Body of pancreas (tissue), 4 donors: ENCODE measurements at regions not wholly inside any gene's neighbourhood (a gene's known extent, or its start where the extent isn't known, plus 50 kb on each side); places are given as distances from the start of the nearest gene placed in this dataset.

ENCODE experiments used
- ATAC-seq: fragments of 150-250 bp; one replicate; pipeline ENCODE4 v1.9.1; 2016
- DNase-seq, 4 donors: peaks; one replicate each; pipeline ENCODE4 v3.0.0-alpha.2; 2019
- H3K27ac ChIP-seq, 4 donors: fragments of 200-600 bp; sonication (generic); 1 replicate in 3 of 4; 2 replicates in 1 of 4; pipeline versions ENCODE4 v1.5.1 to v1.6.1; 2016 to 2019; ENCODE audit warnings: mild to moderate bottlenecking in 1 of 4, mixed read lengths in 1 of 4, moderate library complexity in 1 of 4
- H3K27me3 ChIP-seq, 2 donors: fragments of 200-600 bp; sonication (generic); one replicate each; pipeline ENCODE4 v1.6.0; 2016; ENCODE audit warnings: mild to moderate bottlenecking in 1 of 2
- H3K36me3 ChIP-seq, 2 donors: fragments of 200-600 bp; sonication (generic); replicated peaks in 1 of 2; 2 replicates each; pipeline ENCODE4 v1.5.1; 2016; ENCODE audit warnings: low read depth in 2 of 2; ENCODE audit not compliant: insufficient read depth in 1 of 2
- H3K4me1 ChIP-seq: fragments of 200-600 bp; sonication (generic); one replicate; pipeline ENCODE4 v1.6.0; 2016
- H3K4me3 ChIP-seq, 2 donors: fragments of 200-600 bp; sonication (generic); 1 replicate in 1 of 2; 2 replicates in 1 of 2; pipeline ENCODE4 v1.5.1; 2016 to 2019
- H3K9me3 ChIP-seq, 3 donors: fragments of 200-600 bp; sonication (generic); 1 replicate in 2 of 3; 2 replicates in 1 of 3; pipeline ENCODE4 v1.5.1; 2016
- CTCF ChIP-seq, 7 experiments: fragments of 450-650 bp in 4 of 7; fragments of 200-600 bp in 3 of 7; sonication (generic) in 3 of 7; IDR thresholded peaks; one replicate each; pipeline ENCODE4 v1.5.1; 2016 to 2019; ENCODE audit warnings: antibody characterized with exemption in 7 of 7
- POLR2A ChIP-seq, 3 donors: fragments of 450-650 bp; IDR thresholded peaks; one replicate each; pipeline ENCODE4 v1.6.1; 2016; ENCODE audit warnings: antibody characterized with exemption in 3 of 3, mild to moderate bottlenecking in 2 of 3
- WGBS, 2 donors: methylation state at CpG; one replicate each; pipeline ENCODE4 v1.1.5; 2017; 5-methylcytosine and 5-hydroxymethylcytosine counted together
- intact Hi-C: fragments of 100-400 bp; cut with DNase I; formaldehyde crosslinking; loops from one replicate; pipeline ENCODE4 v1.15.1; 2023

- ATAC-seq (no peak), DNase-seq (no peak)
- H3K9me3 ChIP-seq = no peaks in the 10 kb centered on the region
- intact Hi-C loops = no loop called here
- WGBS, 2 donors = 78 to 79% methylated on average over 4 of the region's 4 CpGs
- H3K4me1 ChIP-seq = no peaks in the 10 kb centered on the region
- H3K4me3 ChIP-seq = no peak overlapping the region
- TF ChIP-seq CTCF (IDR thresholded peaks at IDR 0.05) (no peak), POLR2A (IDR thresholded peaks at IDR 0.05) (no peak)
- H3K27ac ChIP-seq = no peak overlapping the region
- no peaks in the 10 kb centered on the region for H3K36me3 ChIP-seq
- no peaks in the 10 kb centered on the region for H3K27me3 ChIP-seq
Observed at GRCh38 chr5:88487066-88487465, 218.4 kb upstream of the TMEM161B start.

- Histone ChIP-seq H3K27me3 (no peaks in the 10 kb centered on the region), H3K4me3 (no peak overlapping the region), H3K36me3 (no peaks in the 10 kb centered on the region), H3K27ac (no peak overlapping the region), H3K9me3 (no peaks in the 10 kb centered on the region), H3K4me1 (no peaks in the 10 kb centered on the region)
- DNase-seq = no peak
- ATAC-seq = no peak
- 29 to 36% methylated on average over 3 of the region's 3 CpGs for WGBS, 2 donors
- TF ChIP-seq POLR2A (IDR thresholded peaks at IDR 0.05) (no peak), CTCF (IDR thresholded peaks at IDR 0.05) (no peak)
- intact Hi-C loops = no loop called here
Observed at GRCh38 chr5:88486431-88486830, 217.8 kb upstream of the TMEM161B start.

- WGBS, 2 donors = 40 to 45% methylated on average over 1 of the region's 1 CpG
- TF ChIP-seq CTCF (IDR thresholded peaks at IDR 0.05) (no peak), POLR2A (IDR thresholded peaks at IDR 0.05) (no peak)
Observed at GRCh38 chr5:88485531-88485930, 216.9 kb upstream of the TMEM161B start.

GRCh38 chr5:88483964-88484672 lies 215.5 kb upstream of the TMEM161B start:
- no peak for DNase-seq
- 61 to 69% methylated on average over 10 of the region's 10 CpGs for WGBS, 2 donors
- intact Hi-C loops = no loop called here
- no peaks in the 10 kb centered on the region for H3K36me3 ChIP-seq
- ATAC-seq = no peak
- H3K4me1 ChIP-seq = no peaks in the 10 kb centered on the region
- no peak overlapping the region for H3K27ac ChIP-seq
- no peaks in the 10 kb centered on the region for H3K9me3 ChIP-seq
- H3K27me3 ChIP-seq = no peaks in the 10 kb centered on the region
- TF ChIP-seq POLR2A (IDR thresholded peaks at IDR 0.05) (no peak), CTCF (IDR thresholded peaks at IDR 0.05) (no peak)
- no peak overlapping the region for H3K4me3 ChIP-seq

More at GRCh38 chr5:88485531-88485930, 216.9 kb upstream of the TMEM161B start:
- Histone ChIP-seq H3K27me3 (no peaks in the 10 kb centered on the region), H3K4me3 (no peak overlapping the region), H3K9me3 (no peaks in the 10 kb centered on the region), H3K4me1 (no peaks in the 10 kb centered on the region), H3K27ac (no peak overlapping the region), H3K36me3 (no peaks in the 10 kb centered on the region)
- no peak for ATAC-seq
- intact Hi-C loops = no loop called here
- no peak for DNase-seq
